GM12878 (cell line): ENCODE measurements at regions not wholly inside any gene's neighbourhood (a gene's known extent, or its start where the extent isn't known, plus 50 kb on each side); places are given as distances from the start of the nearest gene placed in this dataset.

Experiments used
- ATAC-seq: fragments of 200-7000 bp; cut with Tn5 transposase; 3 replicates; pipeline ENCODE4 v1.9.1; 2020; ENCODE audit warnings: mild to moderate bottlenecking, moderate library complexity
- BruUV-seq: library from RNA; stranded (reverse); fragments of 400-500 nt; replicated peaks from 2 replicates; lab custom pipeline; 2021; lab: Mats Ljungman, UMichigan
- CTCF ChIA-PET: fragments of 300-600 bp; sonication (Branson Sonifier 250); formaldehyde crosslinking; extraction: SDS; loops from one replicate; lab custom pipeline; 2021; ENCODE audit warnings: inconsistent platforms; lab: Yijun Ruan, JAX
- POLR2A ChIA-PET: fragments of 350-600 bp; formaldehyde crosslinking; extraction: SDS; loops from one replicate; lab custom pipeline; 2021; ENCODE audit warnings: inconsistent platforms; lab: Charles Lee
- RAD21 ChIA-PET: fragments of 300-600 bp; sonication (Branson Sonifier 250); formaldehyde crosslinking; loops from one replicate; lab custom pipeline; 2023; ENCODE audit warnings: antibody characterized with exemption; ENCODE audit not compliant: unreplicated experiment; lab: Charles Lee
- SMC1A ChIA-PET: fragments of 300-600 bp; sonication (Branson Sonifier 250); formaldehyde crosslinking; loops from one replicate; lab custom pipeline; 2023; ENCODE audit not compliant: unreplicated experiment, uncharacterized antibody; lab: Charles Lee
- DNase-seq: peaks from one replicate; pipeline ENCODE4 v3.0.0-alpha.2; 2011; ENCODE audit warnings: low read depth, low spot score
- FAIRE-seq: peaks from 3 replicates; lab custom pipeline; 2011; peaks lifted over from hg19 to GRCh38; lab: Jason Lieb, UNC
- H2AFZ ChIP-seq: 2 replicates; pipeline ENCODE4 v1.6.0; 2011; ENCODE audit warnings: low read depth, low read length, control low read depth; ENCODE audit not compliant: control insufficient read depth
- H3K27ac ChIP-seq: 2 replicates; pipeline ENCODE4 v1.5.1; 2011; ENCODE audit warnings: control low read depth; ENCODE audit not compliant: control insufficient read depth, insufficient read depth
- H3K27me3 ChIP-seq, 2 experiments: replicated peaks in 1 of 2; 2 replicates each; pipeline versions ENCODE4 v1.6.0 to v1.6.1; 2011; ENCODE audit warnings: low read length in 1 of 2; ENCODE audit not compliant: control insufficient read depth in 2 of 2, insufficient read depth in 2 of 2
- H3K36me3 ChIP-seq, 2 experiments: 2 replicates each; pipeline ENCODE4 v1.5.1; 2011; ENCODE audit warnings: low read length in 1 of 2; ENCODE audit not compliant: control insufficient read depth in 2 of 2, insufficient read depth in 2 of 2
- H3K4me1 ChIP-seq: 2 replicates; pipeline ENCODE4 v1.6.1; 2011; ENCODE audit warnings: mild to moderate bottlenecking, low read length, moderate library complexity, mixed read lengths; ENCODE audit not compliant: control insufficient read depth, insufficient read depth
- H3K4me2 ChIP-seq: 2 replicates; pipeline ENCODE4 v1.6.0; 2011; ENCODE audit warnings: control low read depth; ENCODE audit not compliant: control insufficient read depth, insufficient read depth
- H3K4me3 ChIP-seq: fragments of 200-600 bp; sonication (generic); 2 replicates; pipeline ENCODE4 v1.5.1; 2016
- H3K79me2 ChIP-seq: 2 replicates; pipeline ENCODE4 v1.6.0; 2011; ENCODE audit warnings: low read length; ENCODE audit not compliant: control insufficient read depth, insufficient read depth
- H3K9ac ChIP-seq: 2 replicates; pipeline ENCODE4 v1.8.0; 2011; ENCODE audit warnings: low read length, control low read depth, mixed read lengths; ENCODE audit not compliant: control insufficient read depth, insufficient read depth
- H3K9me3 ChIP-seq: replicated peaks from 3 replicates; pipeline ENCODE4 v1.5.1; 2011; ENCODE audit warnings: mild to moderate bottlenecking, low read length; ENCODE audit not compliant: control insufficient read depth, insufficient read depth
- H4K20me1 ChIP-seq: 2 replicates; pipeline ENCODE4 v1.6.0; 2011; ENCODE audit not compliant: control insufficient read depth, insufficient read depth
- ASH2L ChIP-seq: fragments of 300-600, 200-600 bp; sonication (generic); IDR thresholded peaks from 2 replicates; pipeline ENCODE4 v1.6.1; 2017; ENCODE audit warnings: low read depth, mild to moderate bottlenecking, borderline replicate concordance
- CHD2 ChIP-seq: IDR thresholded peaks from 2 replicates; pipeline ENCODE4 v1.6.1; 2011; ENCODE audit warnings: low read depth, low read length, improper control_type of control experiment, borderline replicate concordance
- CHD4 ChIP-seq: fragments of 200-600 bp; sonication (generic); IDR thresholded peaks from 2 replicates; pipeline ENCODE4 v1.6.1; 2016; ENCODE audit warnings: mild to moderate bottlenecking
- HDAC6 ChIP-seq: fragments of 200-600 bp; sonication (generic); IDR thresholded peaks from one replicate; pipeline ENCODE4 v1.8.0; 2017; ENCODE audit warnings: antibody characterized with exemption; ENCODE audit not compliant: unreplicated experiment
- IKZF1 ChIP-seq: fragments of 450-650 bp; conservative IDR thresholded peaks from 2 replicates; pipeline ENCODE4 v1.6.1; 2017; ENCODE audit warnings: antibody characterized with exemption, mild to moderate bottlenecking
- KAT2A ChIP-seq: conservative IDR thresholded peaks from 2 replicates; pipeline ENCODE4 v1.6.1; 2011; ENCODE audit warnings: low read depth, low read length; ENCODE audit not compliant: control insufficient read depth
- KLF5 ChIP-seq: fragments of 450-650 bp; IDR thresholded peaks from 2 replicates; pipeline ENCODE4 v1.6.1; 2014; ENCODE audit warnings: mild to moderate bottlenecking; ENCODE audit not compliant: partially characterized antibody
- NBN ChIP-seq: fragments of 450-650 bp; IDR thresholded peaks from 2 replicates; pipeline ENCODE4 v1.6.1; 2016
- POU2F2 ChIP-seq: IDR thresholded peaks from 3 replicates; pipeline ENCODE4 v1.6.1; 2011; ENCODE audit warnings: low read depth, mild to moderate bottlenecking, low read length, borderline replicate concordance
- RUNX3 ChIP-seq: IDR thresholded peaks from 2 replicates; pipeline ENCODE4 v1.6.1; 2012; ENCODE audit warnings: low read length, inconsistent platforms
- SRF ChIP-seq, 2 experiments: IDR thresholded peaks; 2 replicates each; pipeline ENCODE4 v1.6.1; 2011; ENCODE audit warnings: low read depth in 2 of 2, low read length in 2 of 2, mild to moderate bottlenecking in 1 of 2, moderate library complexity in 1 of 2
- TCF12 ChIP-seq: IDR thresholded peaks from 2 replicates; pipeline ENCODE4 v1.6.1; 2011; ENCODE audit warnings: low read depth, mild to moderate bottlenecking, low read length
- ZBTB4 ChIP-seq: fragments of 450-650 bp; formaldehyde crosslinking; IDR thresholded peaks from 2 replicates; pipeline ENCODE4 v1.4.0; 2022; ENCODE audit warnings: mild to moderate bottlenecking, moderate library complexity
- ZBTB40 ChIP-seq: fragments of 450-650 bp; IDR thresholded peaks from 2 replicates; pipeline ENCODE4 v1.6.1; 2016; ENCODE audit warnings: mild to moderate bottlenecking, moderate library complexity, borderline replicate concordance
- ZNF592 ChIP-seq: fragments of 450-650 bp; IDR thresholded peaks from 2 replicates; pipeline ENCODE4 v1.6.1; 2017; ENCODE audit warnings: mild to moderate bottlenecking, moderate library complexity
- WGBS: methylation state at CpG from one replicate; pipeline ENCODE4 v1.1.6; 2016; ENCODE audit warnings: low lambda C conversion rate; ENCODE audit not compliant: insufficient replicate concordance, insufficient coverage; ENCODE audit errors: missing lambda C conversion rate; 5-methylcytosine and 5-hydroxymethylcytosine counted together
- in situ Hi-C: fragments of 300-500 bp; cut with MboI; formaldehyde crosslinking; loops from 9 replicates; pipeline ENCODE4 v1.14.3; 2018; ENCODE audit warnings: mixed read lengths
- intact Hi-C: fragments of 100-400 bp; cut with micrococcal nuclease; formaldehyde crosslinking; loops from one replicate; pipeline ENCODE4 v1.14.2; 2022; ENCODE audit not compliant: unreplicated experiment

GRCh38 chr19:23522431-23522830 is 127.2 kb upstream of the ZNF91 start:
- Histone ChIP-seq H3K4me2 (no peak overlapping the region), H2AFZ (no peak overlapping the region), H3K4me3 (no peak overlapping the region), H3K27me3 (no peaks in the 10 kb centered on the region), H3K36me3 (no peaks in the 10 kb centered on the region), H4K20me1 (no peaks in the 10 kb centered on the region), H3K9me3 (no peaks in the 10 kb centered on the region; the same call in 2 of the 3 replicates), H3K79me2 (no peaks in the 10 kb centered on the region), H3K27ac (no peak overlapping the region), H3K9ac (no peak overlapping the region), H3K4me1 (no peaks in the 10 kb centered on the region)
- SMC1A ChIA-PET: interaction anchor here (0.6 kb wide), 1 partner anchor 85 kb away, joined by 4 read pairs; no protein-coding TSS in a partner anchor
- DNase-seq (no peak), ATAC-seq (no peak), FAIRE-seq (no peak)
- POLR2A ChIA-PET: no interaction called here
- intact Hi-C loops (no loop called here), in situ Hi-C loops (no loop called here)
- RAD21 ChIA-PET: no interaction called here
- CTCF ChIA-PET: no interaction called here
- no TSS peak for BruUV-seq
- 45% methylated on average over 1 of the region's 1 CpG for WGBS
- TF ChIP-seq CHD4 (no peak), KAT2A (no peak), CHD2 (no peak), POU2F2 (no peak), ZBTB40 (no peak), NBN (no peak), ZBTB4 (CRISPR knock-in tag) (no peak), TCF12 (no peak), ZNF592 (no peak), ASH2L (no peak), SRF (IDR thresholded peaks at IDR 0.05; ENCODE audit: low read depth in 2 of 2, low read length in 2 of 2) (no peak), KLF5 (no peak), IKZF1 (no peak), HDAC6 (no peak), RUNX3 (no peak)
